Activated CD4-positive, alpha-beta T cell treated with anti-CD3 and anti-CD28 coated beads, Interleukin-2, Interleukin-6, amounts not matched to agents 100 ng/mL and 50 ng/mL, durations not matched to agents 16 hours and 8 hours (primary cell): ENCODE measurements at regions not wholly inside any gene's neighbourhood (a gene's known extent, or its start where the extent isn't known, plus 50 kb on each side); places are given as distances from the start of the nearest gene placed in this dataset.
"Not testable (repeated sequence)": the region's sequence is repeated elsewhere in the genome, so short reads cannot be mapped to it uniquely, and the experiment has no call there.

ENCODE experiments used
- DNase-seq: peaks from one replicate; pipeline ENCODE4 v3.0.0-alpha.2; 2020

- DNase-seq: no peak
Measured at GRCh38 chr6:16902502-16902901, 141.2 kb upstream of the ATXN1 start.

- no peak for DNase-seq
Measured at GRCh38 chr6:16901782-16902181, 140.5 kb upstream of the ATXN1 start.

- no peak for DNase-seq
Measured at GRCh38 chr6:16901306-16901705, 140.0 kb upstream of the ATXN1 start.

GRCh38 chr6:16898640-16899396 lies 137.6 kb upstream of the ATXN1 start:
- no peak for DNase-seq

GRCh38 chr6:16897669-16898068 lies 136.4 kb upstream of the ATXN1 start:
- no peak for DNase-seq

- DNase-seq: no peak
Measured at GRCh38 chr6:16894301-16894700, 133.0 kb upstream of the ATXN1 start.

- not testable (repeated sequence) for DNase-seq
Measured at GRCh38 chr6:16891110-16891509, 129.8 kb upstream of the ATXN1 start.

GRCh38 chr6:16885411-16886160 lies 124.3 kb upstream of the ATXN1 start:
- DNase-seq: no peak

- no peak for DNase-seq
Measured at GRCh38 chr6:16884526-16884925, 123.3 kb upstream of the ATXN1 start.

- DNase-seq: no peak
Measured at GRCh38 chr6:16883414-16883813, 122.2 kb upstream of the ATXN1 start.

- no peak for DNase-seq
Measured at GRCh38 chr6:16882230-16882629, 121.0 kb upstream of the ATXN1 start.

- not testable (repeated sequence) for DNase-seq
Measured at GRCh38 chr6:16876852-16877251, 115.6 kb upstream of the ATXN1 start.

GRCh38 chr6:16876201-16876600 lies 114.9 kb upstream of the ATXN1 start:
- DNase-seq: no peak

- no peak for DNase-seq
Measured at GRCh38 chr6:16873698-16874097, 112.4 kb upstream of the ATXN1 start.

- no peak for DNase-seq
Measured at GRCh38 chr6:16872543-16873235, 111.4 kb upstream of the ATXN1 start.

- no peak for DNase-seq
Measured at GRCh38 chr6:16871047-16871446, 109.8 kb upstream of the ATXN1 start.

GRCh38 chr6:16868968-16869367 lies 107.7 kb upstream of the ATXN1 start:
- no peak for DNase-seq

- no peak for DNase-seq
Measured at GRCh38 chr6:16857969-16858592, 96.8 kb upstream of the ATXN1 start.

GRCh38 chr6:16855460-16855859 lies 94.2 kb upstream of the ATXN1 start:
- DNase-seq: no peak

- peak; percentile 53 for DNase-seq
Measured at GRCh38 chr6:16854986-16855385, 93.7 kb upstream of the ATXN1 start.

GRCh38 chr6:16852671-16853070 lies 91.4 kb upstream of the ATXN1 start:
- no peak for DNase-seq

GRCh38 chr6:16851758-16852157 lies 90.5 kb upstream of the ATXN1 start:
- peak; percentile 36 for DNase-seq

GRCh38 chr6:16851044-16851540 lies 89.8 kb upstream of the ATXN1 start:
- no peak for DNase-seq
